HepG2 (cell line): ENCODE measurements at regions not wholly inside any gene's neighbourhood (a gene's known extent, or its start where the extent isn't known, plus 50 kb on each side); places are given as distances from the start of the nearest gene placed in this dataset.

ENCODE experiments used
- ATAC-seq: fragments of 200-7000 bp; cut with Tn5 transposase; 3 replicates; pipeline ENCODE4 v1.9.1; 2020; ENCODE audit warnings: mild to moderate bottlenecking, moderate library complexity
- BruUV-seq: library from RNA; stranded (reverse); fragments of 400-500 nt; replicated peaks from 2 replicates; lab custom pipeline; 2021; lab: Mats Ljungman, UMichigan
- CTCF ChIA-PET: fragments of 300-600 bp; formaldehyde crosslinking; extraction: SDS; loops from one replicate; lab custom pipeline; 2021; ENCODE audit warnings: low total read pairs, inconsistent platforms, low intra/inter-chr PET ratio; lab: Yijun Ruan, JAX
- POLR2A ChIA-PET: fragments of 350-600 bp; sonication (Branson Sonifier 250); formaldehyde crosslinking; loops from one replicate; lab custom pipeline; 2020; ENCODE audit warnings: antibody characterized with exemption, inconsistent platforms; lab: Yijun Ruan, JAX
- DNase-seq: peaks from one replicate; pipeline ENCODE4 v3.0.0-alpha.2; 2015; ENCODE audit warnings: low spot score
- FAIRE-seq: peaks from 3 replicates; lab custom pipeline; 2011; peaks lifted over from hg19 to GRCh38; lab: Jason Lieb, UNC
- H2AFZ ChIP-seq: one replicate; pipeline ENCODE4 v1.6.1; 2011; ENCODE audit warnings: low read length, inconsistent platforms
- H3K27ac ChIP-seq: fragments of 300-600 bp; 3 replicates; pipeline ENCODE4 v1.8.0; 2011; ENCODE audit warnings: mixed run types, mild to moderate bottlenecking, mixed read lengths, low read length, inconsistent platforms; ENCODE audit not compliant: insufficient read depth; ENCODE audit errors: extremely low read length
- H3K27me3 ChIP-seq, 2 experiments: fragments of 200-600 bp in 1 of 2; 2 replicates in 1 of 2; 3 replicates in 1 of 2; pipeline versions ENCODE4 v1.6.0 to v1.8.0; 2011; ENCODE audit warnings: low read length in 2 of 2, mild to moderate bottlenecking in 2 of 2, moderate library complexity in 2 of 2, inconsistent platforms in 1 of 2; ENCODE audit not compliant: insufficient read depth in 2 of 2, control insufficient read depth in 1 of 2
- H3K36me3 ChIP-seq, 2 experiments: fragments of 200-600 bp in 1 of 2; replicated peaks in 1 of 2; 2 replicates in 1 of 2; 3 replicates in 1 of 2; pipeline versions ENCODE4 v1.5.1 to v1.8.0; 2011; ENCODE audit warnings: low read length in 2 of 2, inconsistent platforms in 1 of 2; ENCODE audit not compliant: insufficient read depth in 2 of 2, control insufficient read depth in 1 of 2
- H3K4me1 ChIP-seq: 2 replicates; pipeline ENCODE4 v1.5.1; 2012; ENCODE audit warnings: low read length, inconsistent platforms; ENCODE audit not compliant: insufficient read depth
- H3K4me2 ChIP-seq: 2 replicates; pipeline ENCODE4 v1.6.0; 2011; ENCODE audit warnings: low read depth, low read length, inconsistent platforms
- H3K4me3 ChIP-seq, 3 experiments: fragments of 200-600 bp in 1 of 3; sonication (generic), shearing (Covaris generic) in 1 of 3; replicated peaks in 1 of 3; 2 replicates each; pipeline ENCODE4 v1.5.1; 2011 to 2016; ENCODE audit warnings: low read length in 3 of 3, inconsistent platforms in 2 of 3, low read depth in 2 of 3, mild to moderate bottlenecking in 2 of 3, control low read depth in 1 of 3, mixed read lengths in 1 of 3; ENCODE audit not compliant: insufficient read depth in 1 of 3
- H3K79me2 ChIP-seq: one replicate; pipeline ENCODE4 v1.6.1; 2011; ENCODE audit warnings: low read length, inconsistent platforms; ENCODE audit not compliant: insufficient read depth
- H3K9ac ChIP-seq: 2 replicates; pipeline ENCODE4 v1.6.0; 2011; ENCODE audit warnings: mild to moderate bottlenecking, low read depth, low read length, inconsistent platforms; ENCODE audit not compliant: insufficient read depth
- H3K9me3 ChIP-seq: 2 replicates; pipeline ENCODE4 v1.5.1; 2012; ENCODE audit warnings: mild to moderate bottlenecking, low read length
- H4K20me1 ChIP-seq: 2 replicates; pipeline ENCODE4 v1.6.0; 2011; ENCODE audit warnings: inconsistent platforms, mild to moderate bottlenecking, low read length, moderate library complexity; ENCODE audit not compliant: insufficient read depth
- CREB1 ChIP-seq, 2 experiments: fragments of 450-650 bp in 1 of 2; IDR thresholded peaks; 2 replicates each; pipeline ENCODE4 v1.6.1; 2016 to 2017; ENCODE audit warnings: control low read depth in 1 of 2, mild to moderate bottlenecking in 1 of 2, missing compliant biosample characterization in 1 of 2, missing genetic modification characterization in 1 of 2
- DPF2 ChIP-seq: sonication (generic); formaldehyde crosslinking; IDR thresholded peaks from 2 replicates; pipeline ENCODE4 v1.4.0; 2020; ENCODE audit warnings: mild to moderate bottlenecking, low read depth, missing genetic modification reagents, borderline replicate concordance
- ERF ChIP-seq: IDR thresholded peaks from 2 replicates; pipeline ENCODE4 v1.6.1; 2018; ENCODE audit warnings: missing biosample characterization, missing genetic modification reagents
- JARID2 ChIP-seq: sonication (generic); formaldehyde crosslinking; IDR thresholded peaks from 2 replicates; pipeline ENCODE4 v1.8.1; 2023; ENCODE audit warnings: missing genetic modification reagents, inconsistent platforms; ENCODE audit not compliant: insufficient replicate concordance
- KLF6 ChIP-seq: IDR thresholded peaks from 2 replicates; pipeline ENCODE4 v1.8.0; 2016; ENCODE audit warnings: missing biosample characterization, missing genetic modification reagents
- PHB2 ChIP-seq: fragments of 450-650 bp; IDR thresholded peaks from 2 replicates; pipeline ENCODE4 v1.6.1; 2018; ENCODE audit not compliant: partially characterized antibody
- POLR2A ChIP-seq, 2 experiments: IDR thresholded peaks; 2 replicates each; pipeline ENCODE4 v1.6.1; 2011; ENCODE audit warnings: low read depth in 2 of 2, low read length in 2 of 2, mild to moderate bottlenecking in 1 of 2, moderate library complexity in 1 of 2; ENCODE audit not compliant: insufficient read depth in 1 of 2
- POLR2AphosphoS5 ChIP-seq: IDR thresholded peaks from 2 replicates; pipeline ENCODE4 v1.6.1; 2012; ENCODE audit warnings: low read depth, low read length
- SUZ12 ChIP-seq: fragments of 150-350 bp; IDR thresholded peaks from 2 replicates; pipeline ENCODE4 v1.6.1; 2014; ENCODE audit warnings: low read depth, low read length
- TAF1 ChIP-seq: sonication (generic); formaldehyde crosslinking; IDR thresholded peaks from 2 replicates; pipeline ENCODE4 v1.4.0; 2020; ENCODE audit warnings: missing genetic modification reagents
- TGIF2 ChIP-seq: IDR thresholded peaks from 2 replicates; pipeline ENCODE4 v1.6.1; 2016; ENCODE audit warnings: control low read depth, missing compliant biosample characterization
- ZNF207 ChIP-seq: fragments of 450-650 bp; IDR thresholded peaks from 2 replicates; pipeline ENCODE4 v1.6.1; 2016; ENCODE audit warnings: antibody characterized with exemption, borderline replicate concordance
- ZNF552 ChIP-seq: sonication (generic); formaldehyde crosslinking; IDR thresholded peaks from 2 replicates; pipeline ENCODE4 v1.9.0; 2022; ENCODE audit warnings: missing genetic modification reagents, mild to moderate bottlenecking, borderline replicate concordance
- ZNF724P ChIP-seq: sonication (generic); formaldehyde crosslinking; IDR thresholded peaks from 2 replicates; pipeline ENCODE4 v1.8.0; 2022; ENCODE audit warnings: missing genetic modification reagents, borderline replicate concordance
- WGBS: methylation state at CpG from one replicate; pipeline ENCODE4 v1.1.6; 2017; ENCODE audit warnings: low lambda C conversion rate; 5-methylcytosine and 5-hydroxymethylcytosine counted together
- in situ Hi-C: cut with HindIII; loops from 2 replicates; pipeline ENCODE4 v1.10.0; 2017; ENCODE audit warnings: low pct_unique_long_range_greater_than_20kb; ENCODE audit not compliant: extremely low pct_ligation_motif_present
- intact Hi-C: fragments of 100-400 bp; cut with micrococcal nuclease; formaldehyde crosslinking; loops from one replicate; pipeline ENCODE4 v1.10.0; 2022; ENCODE audit not compliant: unreplicated experiment
- TF ChIP-seq, protein P1 (sequence below): sonication (generic); formaldehyde crosslinking; IDR thresholded peaks from 2 replicates; pipeline ENCODE4 v1.8.0; 2023; ENCODE audit warnings: mild to moderate bottlenecking, missing genetic modification reagents

DNA sequence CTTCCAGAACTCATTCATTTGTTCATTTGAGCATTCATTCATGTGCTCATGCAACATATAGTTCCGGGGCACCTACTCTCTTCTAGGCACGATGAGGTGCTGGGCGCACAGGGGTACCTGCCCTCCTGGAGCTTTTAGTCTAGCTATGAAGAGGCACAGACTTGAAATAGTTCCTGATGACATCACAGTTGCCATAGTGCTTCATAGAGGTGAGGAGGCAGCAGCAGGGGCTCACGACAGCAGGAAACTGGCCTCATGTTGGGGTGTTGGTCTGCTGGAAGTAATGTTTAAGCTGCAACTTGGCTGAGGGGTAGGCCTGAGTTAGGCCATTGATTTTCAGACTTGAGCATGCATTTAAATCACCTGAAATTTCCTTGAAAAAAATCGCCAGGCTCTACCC lies 195.5 kb downstream of the PHETA1 start:
- Histone ChIP-seq H3K27me3 (peaks cover 6 to 24% of the 10 kb centered on the region in 2 experiments; a peak in 3 of 5 replicates), H3K9ac (no peak overlapping the region), H3K36me3 (no peaks in the 10 kb centered on the region), H3K4me1 (no peaks in the 10 kb centered on the region), H4K20me1 (no peaks in the 10 kb centered on the region), H3K79me2 (no peaks in the 10 kb centered on the region), H3K9me3 (no peaks in the 10 kb centered on the region), H3K4me2 (no peak overlapping the region), H3K27ac (no peak overlapping the region), H3K4me3 (no peak overlapping the region), H2AFZ (no peak overlapping the region)
- CTCF ChIA-PET: no interaction called here
- POLR2A ChIA-PET: no interaction called here
- in situ Hi-C loops (no loop called here), intact Hi-C loops (loop anchor here (5.0 kb wide), 1 partner anchor 151 kb away; no protein-coding TSS in a partner anchor)
- BruUV-seq: no TSS peak
- TF ChIP-seq POLR2A (IDR thresholded peaks at IDR 0.05; ENCODE audit: insufficient read depth in 1 of 2, low read depth in 2 of 2, low read length in 2 of 2) (no peak), ERF (CRISPR knock-in tag) (no peak), CREB1 (IDR thresholded peaks at IDR 0.05) (peak; percentile 19; the same call in 1 of the 2 replicates), CREB1 (CRISPR knock-in tag; IDR thresholded peaks at IDR 0.05) (no peak)
- FAIRE-seq: no peak
- WGBS: 28% methylated on average over 5 of the region's 5 CpGs
- no peak for DNase-seq
- no peak for ATAC-seq

GRCh38 chr12:111172786-111173185 lies 196.1 kb downstream of the PHETA1 start:
- H3K36me3 ChIP-seq: no peaks in the 10 kb centered on the region
- no peaks in the 10 kb centered on the region for H3K9me3 ChIP-seq
- no peak overlapping the region for H2AFZ ChIP-seq
- H3K4me1 ChIP-seq: no peaks in the 10 kb centered on the region
- no peak overlapping the region for H3K4me3 ChIP-seq
- ChIA-PET POLR2A (no interaction called here), CTCF (no interaction called here)
- no peak overlapping the region for H3K9ac ChIP-seq
- no peak for FAIRE-seq
- no peaks in the 10 kb centered on the region for H3K79me2 ChIP-seq
- TF ChIP-seq PHB2: no peak
- TF ChIP-seq KLF6: no peak
- no peak for TF ChIP-seq ZNF552 (CRISPR knock-in tag)
- no peak for TF ChIP-seq TGIF2
- TF ChIP-seq, protein P1, sequence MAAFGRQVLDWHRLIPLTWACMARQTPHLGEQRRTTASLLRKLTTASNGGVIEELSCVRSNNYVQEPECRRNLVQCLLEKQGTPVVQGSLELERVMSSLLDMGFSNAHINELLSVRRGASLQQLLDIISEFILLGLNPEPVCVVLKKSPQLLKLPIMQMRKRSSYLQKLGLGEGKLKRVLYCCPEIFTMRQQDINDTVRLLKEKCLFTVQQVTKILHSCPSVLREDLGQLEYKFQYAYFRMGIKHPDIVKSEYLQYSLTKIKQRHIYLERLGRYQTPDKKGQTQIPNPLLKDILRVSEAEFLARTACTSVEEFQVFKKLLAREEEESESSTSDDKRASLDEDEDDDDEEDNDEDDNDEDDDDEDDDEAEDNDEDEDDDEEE: no peak
- no peak for TF ChIP-seq DPF2 (CRISPR knock-in tag)
- no peak for TF ChIP-seq ZNF724P (CRISPR knock-in tag)
- no peak for TF ChIP-seq ZNF207
- no peak for TF ChIP-seq JARID2 (CRISPR knock-in tag)
- TF ChIP-seq SUZ12: no peak
- no peak for TF ChIP-seq POLR2AphosphoS5
- TF ChIP-seq TAF1 (CRISPR knock-in tag): no peak
- no peak for DNase-seq
- ATAC-seq: no peak
- H3K4me2 ChIP-seq: no peak overlapping the region
- in situ Hi-C loops (no loop called here), intact Hi-C loops (loop anchor here (5.0 kb wide), 1 partner anchor 150 kb away; no protein-coding TSS in a partner anchor)
- peaks cover 6 to 24% of the 10 kb centered on the region in 2 experiments; a peak in 3 of 5 replicates for H3K27me3 ChIP-seq
- 13% methylated on average over 8 of the region's 8 CpGs for WGBS
- no TSS peak for BruUV-seq
- no peak overlapping the region for H3K27ac ChIP-seq
- H4K20me1 ChIP-seq: no peaks in the 10 kb centered on the region
